ENCODE measurements at regions not wholly inside any gene's neighbourhood (a gene's known extent, or its start where the extent isn't known, plus 50 kb on each side); places are given as distances from the start of the nearest gene placed in this dataset.
"Not testable (repeated sequence)": the region's sequence is repeated elsewhere in the genome, so short reads cannot be mapped to it uniquely, and the experiment has no call there.

DNA sequence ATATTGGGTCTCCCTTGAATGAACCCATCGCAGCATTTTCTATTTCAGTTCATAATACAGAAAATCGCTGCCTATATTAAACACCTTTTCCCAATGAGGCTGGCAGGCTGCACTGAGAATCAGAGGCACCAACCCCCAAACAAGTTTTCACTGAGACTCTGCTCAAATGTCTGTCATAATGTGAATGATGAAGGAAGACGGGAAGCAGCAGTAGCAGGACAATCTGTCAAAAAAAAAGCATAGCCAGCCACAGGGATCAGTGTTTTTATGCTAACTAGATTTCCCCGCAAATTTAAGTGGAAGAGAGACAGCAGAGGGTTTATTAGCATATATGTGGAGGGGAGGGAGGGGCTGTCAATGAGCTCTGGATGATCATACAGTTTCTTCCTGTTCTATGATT lies 162.7 kb upstream of the PDE4D start:
- Histone ChIP-seq H3K9me3 (ENCODE audit: control insufficient read depth in 2 of 2, insufficient read depth in 1 of 2, low read depth in 1 of 2, low read length in 1 of 2) (no peaks in the 10 kb centered on the region), H3K4me1 (ENCODE audit: control insufficient read depth in 3 of 3, insufficient read depth in 2 of 3, low read depth in 1 of 3, low read length in 2 of 3) (no peaks in the 10 kb centered on the region), H3K27me3 (ENCODE audit: control insufficient read depth in 3 of 3, insufficient read depth in 3 of 3, low read length in 3 of 3) (no peaks in the 10 kb centered on the region), H3K27ac (ENCODE audit: low read depth in 1 of 3, low read length in 2 of 3) (no peak overlapping the region), H3K4me3 (ENCODE audit: low read depth in 1 of 3, low read length in 3 of 3) (no peak overlapping the region), H3K36me3 (ENCODE audit: control insufficient read depth in 3 of 3, insufficient read depth in 2 of 3, low read depth in 1 of 3, low read length in 3 of 3) (no peaks in the 10 kb centered on the region)
- no peak for DNase-seq
- 79 to 92% (median 91%) methylated on average over 4 of the region's 4 CpGs for WGBS, 3 donors
- FAIRE-seq, result no peak

DNA sequence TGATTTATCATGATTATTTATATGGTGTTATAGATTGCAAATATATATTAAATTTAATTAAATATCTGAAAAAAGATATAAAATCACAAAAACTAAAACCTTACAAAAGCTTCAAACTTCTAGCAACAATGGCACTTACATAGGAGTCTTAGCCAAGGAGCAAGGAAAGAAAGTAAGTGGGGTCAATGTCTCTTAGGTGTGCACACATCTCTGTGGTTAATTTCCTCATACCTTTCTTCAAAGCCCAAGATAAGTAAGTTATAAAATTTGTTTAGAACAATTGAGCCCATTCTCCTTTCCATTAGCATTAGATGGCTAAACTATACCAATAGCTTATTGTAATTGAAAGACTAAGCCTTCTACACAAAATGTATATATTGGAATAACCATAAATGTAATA lies 161.6 kb upstream of the PDE4D start:
- Histone ChIP-seq H3K27ac (ENCODE audit: low read depth in 1 of 3, low read length in 2 of 3) (no peak overlapping the region), H3K9me3 (ENCODE audit: control insufficient read depth in 2 of 2, insufficient read depth in 1 of 2, low read depth in 1 of 2, low read length in 1 of 2) (no peaks in the 10 kb centered on the region), H3K27me3 (ENCODE audit: control insufficient read depth in 3 of 3, insufficient read depth in 3 of 3, low read length in 3 of 3) (no peaks in the 10 kb centered on the region), H3K4me3 (ENCODE audit: low read depth in 1 of 3, low read length in 3 of 3) (no peak overlapping the region), H3K4me1 (ENCODE audit: control insufficient read depth in 3 of 3, insufficient read depth in 2 of 3, low read depth in 1 of 3, low read length in 2 of 3) (no peaks in the 10 kb centered on the region), H3K36me3 (ENCODE audit: control insufficient read depth in 3 of 3, insufficient read depth in 2 of 3, low read depth in 1 of 3, low read length in 3 of 3) (no peaks in the 10 kb centered on the region)
- DNase-seq (peak; percentile 26 to 78), FAIRE-seq (peak; percentile 72)

DNA sequence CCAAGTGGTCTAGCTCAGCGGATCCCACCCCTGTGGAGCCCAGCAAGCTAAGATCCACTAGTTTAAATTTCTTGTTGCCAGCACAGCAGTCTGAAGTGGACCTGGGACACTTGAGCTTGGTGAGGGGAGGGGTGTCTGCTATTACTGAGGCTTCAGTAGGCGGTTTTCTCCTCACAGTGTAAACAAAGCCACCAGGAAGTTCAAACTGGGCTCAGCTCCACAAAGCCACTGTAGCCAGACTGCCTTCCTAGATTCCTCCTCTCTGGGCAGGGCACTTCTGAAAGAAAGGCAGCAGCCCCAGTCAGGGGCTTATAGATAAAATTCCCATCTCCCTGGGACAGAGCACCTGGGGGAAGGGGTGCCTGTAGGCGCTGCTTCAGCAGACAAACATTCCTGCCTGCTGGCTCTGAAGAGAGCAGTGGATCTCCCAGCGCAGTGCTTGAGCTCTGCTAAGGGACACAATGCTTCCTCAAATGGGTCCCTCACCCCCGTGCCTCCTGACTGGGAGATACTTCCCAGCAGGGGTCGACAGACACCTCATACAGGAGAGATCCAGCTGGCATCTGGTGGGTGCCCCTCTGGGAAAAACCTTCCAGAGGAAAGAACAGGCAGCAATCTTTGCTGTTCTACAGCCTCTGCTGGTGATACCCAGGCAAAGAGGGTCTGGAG lies 148.6 kb upstream of the PDE4D start:
- H3K27ac ChIP-seq (ENCODE audit: low read depth in 1 of 3, low read length in 2 of 3); H3K36me3 ChIP-seq (ENCODE audit: control insufficient read depth in 3 of 3, insufficient read depth in 2 of 3, low read depth in 1 of 3, low read length in 3 of 3); H3K4me3 ChIP-seq (ENCODE audit: low read depth in 1 of 3, low read length in 3 of 3); H3K27me3 ChIP-seq (ENCODE audit: control insufficient read depth in 3 of 3, insufficient read depth in 3 of 3, low read length in 3 of 3); FAIRE-seq; H3K4me1 ChIP-seq (ENCODE audit: control insufficient read depth in 3 of 3, insufficient read depth in 2 of 3, low read depth in 1 of 3, low read length in 2 of 3); H3K9me3 ChIP-seq (ENCODE audit: control insufficient read depth in 2 of 2, insufficient read depth in 1 of 2, low read depth in 1 of 2, low read length in 1 of 2): not testable (repeated sequence)
- 47 to 67% (median 49%) methylated on average over 6 of the region's 6 CpGs for WGBS, 3 donors
- peak in 1 of 2 donors; percentile 25 for DNase-seq

DNA sequence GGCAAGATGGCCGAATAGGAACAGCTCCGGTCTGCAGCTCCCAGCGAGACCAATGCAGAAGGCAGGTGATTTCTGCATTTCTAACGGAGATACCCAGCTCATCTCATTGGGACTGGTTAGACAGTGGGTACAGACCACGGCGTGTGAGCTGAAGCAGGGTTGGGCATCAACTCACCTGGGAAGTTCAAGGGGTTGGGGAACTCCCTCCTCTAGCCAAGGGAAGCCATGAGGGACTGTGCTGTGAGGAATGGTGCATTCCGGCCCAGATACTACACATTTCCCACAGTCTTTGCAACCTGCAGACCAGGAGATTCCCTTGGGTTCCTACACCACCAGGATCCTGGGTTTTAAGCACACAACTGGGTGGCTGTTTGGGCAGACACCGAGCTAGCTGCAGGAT lies 148.0 kb upstream of the PDE4D start:
- not testable (repeated sequence) for H3K4me3 ChIP-seq (ENCODE audit: low read depth in 1 of 3, low read length in 3 of 3); H3K9me3 ChIP-seq (ENCODE audit: control insufficient read depth in 2 of 2, insufficient read depth in 1 of 2, low read depth in 1 of 2, low read length in 1 of 2); H3K27ac ChIP-seq (ENCODE audit: low read depth in 1 of 3, low read length in 2 of 3); DNase-seq; FAIRE-seq; H3K36me3 ChIP-seq (ENCODE audit: control insufficient read depth in 3 of 3, insufficient read depth in 2 of 3, low read depth in 1 of 3, low read length in 3 of 3); H3K4me1 ChIP-seq (ENCODE audit: control insufficient read depth in 3 of 3, insufficient read depth in 2 of 3, low read depth in 1 of 3, low read length in 2 of 3); H3K27me3 ChIP-seq (ENCODE audit: control insufficient read depth in 3 of 3, insufficient read depth in 3 of 3, low read length in 3 of 3)
- WGBS, 3 donors, result 83 to 92% (median 89%) methylated on average over 8 of the region's 8 CpGs

DNA sequence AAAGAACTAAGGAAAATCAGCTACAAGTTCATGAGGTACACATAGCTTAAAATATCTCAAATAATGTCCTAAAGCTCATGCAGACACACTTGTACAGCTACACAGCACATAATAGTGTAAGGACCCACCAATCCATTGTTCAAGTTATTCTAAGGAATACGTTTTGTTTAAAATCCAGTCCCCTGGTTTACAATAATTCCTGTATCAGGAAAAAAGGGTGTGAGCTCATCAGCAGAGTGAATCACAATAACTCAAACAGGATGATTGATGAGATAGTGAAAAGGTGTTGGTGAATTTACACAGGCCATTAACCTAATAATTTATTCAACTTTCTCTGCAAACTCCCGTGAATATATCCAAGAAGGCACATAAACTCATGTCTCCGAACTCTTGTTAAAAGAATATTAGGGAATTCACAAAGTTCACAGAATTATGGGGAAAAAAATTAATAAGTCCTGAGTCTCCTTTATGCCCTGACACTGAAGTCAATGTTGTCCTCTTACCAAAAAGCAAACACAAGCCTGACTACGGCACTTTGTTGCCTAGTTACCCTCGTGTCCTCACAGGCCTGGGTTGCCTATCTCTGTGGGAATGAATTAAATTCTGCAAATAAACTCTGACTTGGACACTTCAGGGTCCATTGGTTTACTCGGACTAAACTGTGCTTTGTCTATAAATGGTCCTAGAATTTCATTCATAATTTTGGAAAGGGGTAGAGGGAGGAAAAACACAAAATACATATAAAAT lies 142.8 kb upstream of the PDE4D start:
- Histone ChIP-seq H3K4me3 (ENCODE audit: low read depth in 1 of 3, low read length in 3 of 3) (no peak overlapping the region), H3K4me1 (ENCODE audit: control insufficient read depth in 3 of 3, insufficient read depth in 2 of 3, low read depth in 1 of 3, low read length in 2 of 3) (no peaks in the 10 kb centered on the region), H3K27ac (ENCODE audit: low read depth in 1 of 3, low read length in 2 of 3) (no peak overlapping the region), H3K27me3 (ENCODE audit: control insufficient read depth in 3 of 3, insufficient read depth in 3 of 3, low read length in 3 of 3) (no peaks in the 10 kb centered on the region), H3K36me3 (ENCODE audit: control insufficient read depth in 3 of 3, insufficient read depth in 2 of 3, low read depth in 1 of 3, low read length in 3 of 3) (no peaks in the 10 kb centered on the region), H3K9me3 (ENCODE audit: control insufficient read depth in 2 of 2, insufficient read depth in 1 of 2, low read depth in 1 of 2, low read length in 1 of 2) (no peaks in the 10 kb centered on the region)
- WGBS, 3 donors, result 58 to 71% (median 67%) methylated on average over 6 of the region's 6 CpGs
- no peak for FAIRE-seq
- no peak for DNase-seq

DNA sequence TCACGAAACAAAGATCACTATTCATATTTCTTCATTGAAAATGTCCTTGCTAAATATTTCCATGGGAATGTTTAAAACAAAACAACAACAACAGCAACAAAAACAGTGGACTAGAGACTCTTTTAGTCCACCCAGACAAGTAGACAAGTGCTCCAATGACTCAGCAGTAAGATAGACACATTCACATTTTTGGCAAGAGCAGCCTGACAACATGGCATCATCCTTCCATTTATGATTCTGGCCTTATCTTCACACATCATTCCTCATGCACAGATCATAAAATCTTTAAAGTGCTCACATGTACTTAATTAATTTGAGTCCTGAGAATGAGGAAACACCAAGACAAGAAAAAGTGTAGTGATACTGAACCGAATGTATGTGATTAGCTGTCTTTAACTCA lies 132.6 kb upstream of the PDE4D start:
- no peaks in the 10 kb centered on the region for H3K9me3 ChIP-seq (ENCODE audit: control insufficient read depth in 2 of 2, insufficient read depth in 1 of 2, low read depth in 1 of 2, low read length in 1 of 2)
- H3K4me1 ChIP-seq (ENCODE audit: control insufficient read depth in 3 of 3, insufficient read depth in 2 of 3, low read depth in 1 of 3, low read length in 2 of 3), result no peaks in the 10 kb centered on the region
- no peaks in the 10 kb centered on the region for H3K36me3 ChIP-seq (ENCODE audit: control insufficient read depth in 3 of 3, insufficient read depth in 2 of 3, low read depth in 1 of 3, low read length in 3 of 3)
- H3K4me3 ChIP-seq (ENCODE audit: low read depth in 1 of 3, low read length in 3 of 3), result no peak overlapping the region
- H3K27ac ChIP-seq (ENCODE audit: low read depth in 1 of 3, low read length in 2 of 3), result no peak overlapping the region
- WGBS, 3 donors, result 59 to 76% (median 61%) methylated on average over 2 of the region's 2 CpGs
- FAIRE-seq (no peak), DNase-seq (no peak)
- H3K27me3 ChIP-seq (ENCODE audit: control insufficient read depth in 3 of 3, insufficient read depth in 3 of 3, low read length in 3 of 3), result no peaks in the 10 kb centered on the region

DNA sequence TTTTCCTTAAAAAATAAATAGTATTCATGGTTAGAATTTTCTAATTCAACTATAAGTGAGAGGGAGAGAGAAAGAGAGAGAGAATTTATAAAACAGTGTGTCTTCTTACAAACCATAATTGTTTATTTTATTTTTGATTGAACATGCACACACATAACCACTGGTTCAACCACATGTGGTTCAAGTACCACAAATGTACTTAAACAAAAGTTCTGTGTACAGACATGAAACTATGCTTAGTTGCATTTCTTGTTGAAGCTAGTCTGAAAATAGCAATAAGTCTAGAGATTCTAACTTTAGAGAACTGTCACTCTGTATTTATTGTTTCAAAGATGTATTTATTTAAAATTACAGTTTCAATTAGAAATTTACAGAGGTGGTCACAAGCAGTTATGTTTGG lies 130.6 kb upstream of the PDE4D start:
- Histone ChIP-seq H3K9me3 (ENCODE audit: control insufficient read depth in 2 of 2, insufficient read depth in 1 of 2, low read depth in 1 of 2, low read length in 1 of 2) (no peaks in the 10 kb centered on the region), H3K4me3 (ENCODE audit: low read depth in 1 of 3, low read length in 3 of 3) (no peak overlapping the region), H3K36me3 (ENCODE audit: control insufficient read depth in 3 of 3, insufficient read depth in 2 of 3, low read depth in 1 of 3, low read length in 3 of 3) (no peaks in the 10 kb centered on the region), H3K27me3 (ENCODE audit: control insufficient read depth in 3 of 3, insufficient read depth in 3 of 3, low read length in 3 of 3) (no peaks in the 10 kb centered on the region), H3K27ac (ENCODE audit: low read depth in 1 of 3, low read length in 2 of 3) (no peak overlapping the region), H3K4me1 (ENCODE audit: control insufficient read depth in 3 of 3, insufficient read depth in 2 of 3, low read depth in 1 of 3, low read length in 2 of 3) (no peaks in the 10 kb centered on the region)
- no peak for DNase-seq
- no peak for FAIRE-seq

DNA sequence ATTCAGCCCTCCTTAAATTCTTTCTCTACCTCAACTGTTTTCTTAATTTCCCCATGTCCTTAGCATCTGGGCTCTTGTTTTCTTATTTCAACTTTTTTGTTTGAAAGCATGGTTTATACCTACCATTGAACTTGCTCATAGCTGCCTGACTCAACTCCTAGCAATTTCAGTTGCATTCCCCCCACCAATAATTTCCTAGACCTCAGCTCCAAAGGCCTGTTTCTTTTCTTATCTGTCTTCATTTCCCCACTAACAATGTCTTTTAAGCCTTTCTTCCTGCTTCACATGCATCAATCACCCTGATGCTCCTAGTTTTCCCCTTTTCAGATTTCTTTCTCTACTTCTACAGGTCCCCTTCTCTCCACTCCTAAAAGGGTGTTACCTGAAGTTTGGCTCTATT lies 129.7 kb upstream of the PDE4D start:
- Histone ChIP-seq H3K27ac (ENCODE audit: low read depth in 1 of 3, low read length in 2 of 3) (no peak overlapping the region), H3K9me3 (ENCODE audit: control insufficient read depth in 2 of 2, insufficient read depth in 1 of 2, low read depth in 1 of 2, low read length in 1 of 2) (no peaks in the 10 kb centered on the region), H3K27me3 (ENCODE audit: control insufficient read depth in 3 of 3, insufficient read depth in 3 of 3, low read length in 3 of 3) (no peaks in the 10 kb centered on the region), H3K36me3 (ENCODE audit: control insufficient read depth in 3 of 3, insufficient read depth in 2 of 3, low read depth in 1 of 3, low read length in 3 of 3) (no peaks in the 10 kb centered on the region), H3K4me3 (ENCODE audit: low read depth in 1 of 3, low read length in 3 of 3) (no peak overlapping the region), H3K4me1 (ENCODE audit: control insufficient read depth in 3 of 3, insufficient read depth in 2 of 3, low read depth in 1 of 3, low read length in 2 of 3) (no peaks in the 10 kb centered on the region)
- no peak for DNase-seq
- FAIRE-seq, result no peak

DNA sequence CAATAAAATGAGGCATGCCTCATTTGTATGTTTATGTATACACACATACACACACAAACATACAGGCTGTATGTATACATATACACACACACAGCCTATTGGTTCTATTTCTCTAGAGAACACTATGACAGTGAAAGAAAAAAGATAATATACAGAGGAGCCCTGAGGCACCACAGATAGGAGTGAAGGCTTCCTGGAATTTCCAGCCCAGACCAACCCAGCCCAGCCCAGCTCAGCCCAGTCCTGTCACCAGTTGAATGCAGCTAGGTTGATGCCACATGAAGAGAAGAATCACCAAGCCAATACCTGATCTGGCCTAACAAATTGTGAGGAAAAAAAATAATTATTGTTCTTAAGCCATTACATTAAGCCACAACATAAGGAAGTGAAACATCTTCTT lies 126.9 kb upstream of the PDE4D start:
- Histone ChIP-seq H3K4me1 (ENCODE audit: control insufficient read depth in 3 of 3, insufficient read depth in 2 of 3, low read depth in 1 of 3, low read length in 2 of 3) (no peaks in the 10 kb centered on the region), H3K27ac (ENCODE audit: low read depth in 1 of 3, low read length in 2 of 3) (no peak overlapping the region), H3K36me3 (ENCODE audit: control insufficient read depth in 3 of 3, insufficient read depth in 2 of 3, low read depth in 1 of 3, low read length in 3 of 3) (no peaks in the 10 kb centered on the region), H3K4me3 (ENCODE audit: low read depth in 1 of 3, low read length in 3 of 3) (no peak overlapping the region), H3K27me3 (ENCODE audit: control insufficient read depth in 3 of 3, insufficient read depth in 3 of 3, low read length in 3 of 3) (no peaks in the 10 kb centered on the region), H3K9me3 (ENCODE audit: control insufficient read depth in 2 of 2, insufficient read depth in 1 of 2, low read depth in 1 of 2, low read length in 1 of 2) (no peaks in the 10 kb centered on the region)
- DNase-seq, result no peak
- no peak for FAIRE-seq

Data from small intestine (tissue), 7 donors.